ENCODE measurements at regions not wholly inside any gene's neighbourhood (a gene's known extent, or its start where the extent isn't known, plus 50 kb on each side); places are given as distances from the start of the nearest gene placed in this dataset.

DNA sequence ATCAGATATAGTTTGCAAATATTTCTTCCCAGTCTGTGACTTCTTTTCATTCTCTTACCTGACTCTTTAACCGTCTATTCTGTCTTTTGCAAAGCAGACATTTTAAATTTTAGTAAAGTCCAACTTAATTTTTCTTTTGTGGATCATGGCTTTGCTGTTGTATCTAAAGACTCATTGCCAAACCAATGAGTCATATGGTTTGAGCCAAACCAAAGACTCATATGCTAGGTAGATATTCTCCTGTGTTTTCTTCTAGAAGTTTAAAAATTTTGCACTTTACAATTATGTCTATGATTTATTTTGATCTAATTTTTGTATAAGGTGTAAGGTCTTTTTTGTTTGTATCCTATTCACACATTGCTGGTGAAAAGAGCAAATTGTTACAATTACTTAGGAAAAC is 446.8 kb downstream of the ANKRD50 start:
- no peak for TF ChIP-seq EZH2phosphoT487 (IDR thresholded peaks at IDR 0.05; ENCODE audit: borderline replicate concordance, low read length)
- TF ChIP-seq, protein P1, sequence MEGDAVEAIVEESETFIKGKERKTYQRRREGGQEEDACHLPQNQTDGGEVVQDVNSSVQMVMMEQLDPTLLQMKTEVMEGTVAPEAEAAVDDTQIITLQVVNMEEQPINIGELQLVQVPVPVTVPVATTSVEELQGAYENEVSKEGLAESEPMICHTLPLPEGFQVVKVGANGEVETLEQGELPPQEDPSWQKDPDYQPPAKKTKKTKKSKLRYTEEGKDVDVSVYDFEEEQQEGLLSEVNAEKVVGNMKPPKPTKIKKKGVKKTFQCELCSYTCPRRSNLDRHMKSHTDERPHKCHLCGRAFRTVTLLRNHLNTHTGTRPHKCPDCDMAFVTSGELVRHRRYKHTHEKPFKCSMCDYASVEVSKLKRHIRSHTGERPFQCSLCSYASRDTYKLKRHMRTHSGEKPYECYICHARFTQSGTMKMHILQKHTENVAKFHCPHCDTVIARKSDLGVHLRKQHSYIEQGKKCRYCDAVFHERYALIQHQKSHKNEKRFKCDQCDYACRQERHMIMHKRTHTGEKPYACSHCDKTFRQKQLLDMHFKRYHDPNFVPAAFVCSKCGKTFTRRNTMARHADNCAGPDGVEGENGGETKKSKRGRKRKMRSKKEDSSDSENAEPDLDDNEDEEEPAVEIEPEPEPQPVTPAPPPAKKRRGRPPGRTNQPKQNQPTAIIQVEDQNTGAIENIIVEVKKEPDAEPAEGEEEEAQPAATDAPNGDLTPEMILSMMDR (IDR thresholded peaks at IDR 0.05; ENCODE audit: low read depth, low read length, poor library complexity, severe bottlenecking): no peak
- Histone ChIP-seq H3K4me3 (ENCODE audit: low read length) (no peak overlapping the region), H3K4me1 (ENCODE audit: control insufficient read depth, low read length) (no peaks in the 10 kb centered on the region), H3K27me3 (ENCODE audit: control insufficient read depth, low read length) (no peaks in the 10 kb centered on the region), H3K27ac (ENCODE audit: low read depth, low read length) (no peak overlapping the region), H3F3A (ENCODE audit: control insufficient read depth, insufficient read depth) (no peaks in the 10 kb centered on the region), H3K4me2 (ENCODE audit: low read length) (no peak overlapping the region), H4K20me1 (ENCODE audit: control insufficient read depth, insufficient read depth, low read depth, low read length) (no peaks in the 10 kb centered on the region), H3K79me2 (ENCODE audit: control insufficient read depth, low read length) (no peaks in the 10 kb centered on the region), H3K9me2 (replicated peaks; ENCODE audit: control insufficient read depth, low read length) (no peaks in the 10 kb centered on the region), H3K9me3 (ENCODE audit: control insufficient read depth, insufficient read depth, low read length) (no peaks in the 10 kb centered on the region), H3K36me3 (ENCODE audit: control insufficient read depth, low read length) (no peaks in the 10 kb centered on the region)

DNA sequence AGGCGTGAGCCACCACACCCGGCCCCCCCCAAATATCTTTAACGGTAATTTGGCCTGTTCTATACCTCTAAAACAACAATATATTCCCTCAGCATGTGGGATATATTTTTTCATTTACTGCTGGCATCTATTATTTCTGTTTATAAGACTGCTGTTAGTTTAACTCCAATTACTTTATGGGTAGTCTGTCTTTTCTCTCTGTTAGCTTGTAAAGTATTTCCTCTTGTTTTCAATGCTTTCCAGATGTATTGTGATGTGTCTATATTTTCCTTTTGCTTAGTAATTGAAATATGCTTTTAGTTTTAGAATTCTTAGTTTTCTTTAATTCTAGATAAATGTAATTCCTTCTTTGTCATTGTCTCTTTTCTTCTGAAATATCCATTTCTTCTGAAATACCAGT is 445.8 kb downstream of the ANKRD50 start:
- no peak overlapping the region for H3K27ac ChIP-seq (ENCODE audit: low read depth, low read length)
- H3K79me2 ChIP-seq (ENCODE audit: control insufficient read depth, low read length): no peaks in the 10 kb centered on the region
- no peaks in the 10 kb centered on the region for H3K27me3 ChIP-seq (ENCODE audit: control insufficient read depth, low read length)
- H4K20me1 ChIP-seq (ENCODE audit: control insufficient read depth, insufficient read depth, low read depth, low read length): no peaks in the 10 kb centered on the region
- H3K36me3 ChIP-seq (ENCODE audit: control insufficient read depth, low read length): no peaks in the 10 kb centered on the region
- H3K4me3 ChIP-seq (ENCODE audit: low read length): no peak overlapping the region
- no peak for TF ChIP-seq EZH2phosphoT487 (IDR thresholded peaks at IDR 0.05; ENCODE audit: borderline replicate concordance, low read length)
- TF ChIP-seq, protein P1 (IDR thresholded peaks at IDR 0.05; ENCODE audit: low read depth, low read length, poor library complexity, severe bottlenecking): no peak
- H3K4me2 ChIP-seq (ENCODE audit: low read length): no peak overlapping the region
- H3K9me2 ChIP-seq (replicated peaks; ENCODE audit: control insufficient read depth, low read length): no peaks in the 10 kb centered on the region
- no peaks in the 10 kb centered on the region for H3F3A ChIP-seq (ENCODE audit: control insufficient read depth, insufficient read depth)
- no peaks in the 10 kb centered on the region for H3K4me1 ChIP-seq (ENCODE audit: control insufficient read depth, low read length)
- H3K9me3 ChIP-seq (ENCODE audit: control insufficient read depth, insufficient read depth, low read length): no peaks in the 10 kb centered on the region

DNA sequence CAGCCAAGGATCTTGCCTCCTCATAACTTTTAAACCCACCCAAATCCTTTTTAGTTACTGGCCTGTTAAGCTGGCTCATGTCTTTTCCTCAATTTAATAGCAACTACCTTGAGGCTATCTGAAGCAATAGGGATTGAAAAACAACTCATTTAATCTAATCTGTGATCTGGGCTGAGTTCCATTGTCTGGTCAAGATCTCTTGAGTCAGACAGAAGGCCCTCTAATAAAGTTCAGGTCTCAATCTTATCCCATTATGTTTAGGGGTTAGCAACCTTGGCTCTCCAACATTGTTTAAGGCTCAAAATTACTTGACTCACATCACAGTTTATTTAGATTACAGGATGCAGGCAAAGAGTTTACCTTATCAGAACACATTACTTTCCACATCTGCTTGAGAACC is 436.1 kb downstream of the ANKRD50 start:
- Histone ChIP-seq H4K20me1 (ENCODE audit: control insufficient read depth, insufficient read depth, low read depth, low read length) (no peaks in the 10 kb centered on the region), H3K4me2 (ENCODE audit: low read length) (no peak overlapping the region), H3K27me3 (ENCODE audit: control insufficient read depth, low read length) (no peaks in the 10 kb centered on the region), H3F3A (ENCODE audit: control insufficient read depth, insufficient read depth) (no peaks in the 10 kb centered on the region), H3K4me3 (ENCODE audit: low read length) (no peak overlapping the region), H3K36me3 (ENCODE audit: control insufficient read depth, low read length) (no peaks in the 10 kb centered on the region), H3K4me1 (ENCODE audit: control insufficient read depth, low read length) (no peaks in the 10 kb centered on the region), H3K9me3 (ENCODE audit: control insufficient read depth, insufficient read depth, low read length) (no peaks in the 10 kb centered on the region), H3K9me2 (replicated peaks; ENCODE audit: control insufficient read depth, low read length) (no peaks in the 10 kb centered on the region), H3K27ac (ENCODE audit: low read depth, low read length) (no peak overlapping the region), H3K79me2 (ENCODE audit: control insufficient read depth, low read length) (no peaks in the 10 kb centered on the region)
- TF ChIP-seq, protein P1 (IDR thresholded peaks at IDR 0.05; ENCODE audit: low read depth, low read length, poor library complexity, severe bottlenecking): no peak
- TF ChIP-seq EZH2phosphoT487 (IDR thresholded peaks at IDR 0.05; ENCODE audit: borderline replicate concordance, low read length): no peak

DNA sequence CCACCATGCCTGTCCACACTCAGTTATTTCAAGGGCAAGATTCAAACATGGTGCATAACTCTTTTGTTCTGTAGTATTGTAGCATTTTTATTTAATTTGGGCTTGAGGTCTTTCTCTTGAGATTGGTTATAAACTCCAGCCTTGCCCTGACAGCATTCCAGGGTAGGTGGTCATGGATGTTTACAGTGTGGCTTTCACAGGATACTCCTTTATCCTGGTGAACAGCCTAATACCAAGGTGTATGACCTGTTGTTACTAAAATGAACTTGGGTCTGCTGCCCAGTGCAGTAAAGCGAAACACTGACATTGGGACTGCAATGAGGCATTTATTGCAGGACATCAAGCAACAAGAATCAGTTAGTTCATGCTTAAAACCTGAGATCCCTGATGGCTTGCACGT is 434.8 kb downstream of the ANKRD50 start:
- Histone ChIP-seq H3K9me2 (replicated peaks; ENCODE audit: control insufficient read depth, low read length) (no peaks in the 10 kb centered on the region), H3K4me2 (ENCODE audit: low read length) (no peak overlapping the region), H4K20me1 (ENCODE audit: control insufficient read depth, insufficient read depth, low read depth, low read length) (no peaks in the 10 kb centered on the region), H3K27me3 (ENCODE audit: control insufficient read depth, low read length) (no peaks in the 10 kb centered on the region), H3K27ac (ENCODE audit: low read depth, low read length) (no peak overlapping the region), H3K4me1 (ENCODE audit: control insufficient read depth, low read length) (no peaks in the 10 kb centered on the region), H3K36me3 (ENCODE audit: control insufficient read depth, low read length) (no peaks in the 10 kb centered on the region), H3F3A (ENCODE audit: control insufficient read depth, insufficient read depth) (no peaks in the 10 kb centered on the region), H3K4me3 (ENCODE audit: low read length) (no peak overlapping the region), H3K79me2 (ENCODE audit: control insufficient read depth, low read length) (no peaks in the 10 kb centered on the region), H3K9me3 (ENCODE audit: control insufficient read depth, insufficient read depth, low read length) (no peaks in the 10 kb centered on the region)
- TF ChIP-seq, protein P1 (IDR thresholded peaks at IDR 0.05; ENCODE audit: low read depth, low read length, poor library complexity, severe bottlenecking): no peak
- TF ChIP-seq EZH2phosphoT487 (IDR thresholded peaks at IDR 0.05; ENCODE audit: borderline replicate concordance, low read length): no peak

All from DOHH2 (cell line).